Epithelial cell of esophagus (primary cell): ENCODE measurements at regions not wholly inside any gene's neighbourhood (a gene's known extent, or its start where the extent isn't known, plus 50 kb on each side); places are given as distances from the start of the nearest gene placed in this dataset.
"Not testable (repeated sequence)": the region's sequence is repeated elsewhere in the genome, so short reads cannot be mapped to it uniquely, and the experiment has no call there.

Source experiments
- DNase-seq: peaks from one replicate; pipeline ENCODE4 v3.0.0; 2010; ENCODE audit warnings: low read depth
- H3K4me3 ChIP-seq: 2 replicates; pipeline ENCODE4 v1.5.1; 2011; ENCODE audit warnings: mild to moderate bottlenecking, low read length, control low read depth
- CTCF ChIP-seq: IDR thresholded peaks from 2 replicates; pipeline ENCODE4 v1.5.1; 2011; ENCODE audit warnings: low read depth, mild to moderate bottlenecking, low read length, control low read depth, inconsistent platforms; ENCODE audit not compliant: insufficient read depth; ENCODE audit errors: missing control alignments

GRCh38 chr2:117613101-117613500 is 201.4 kb upstream of the DDX18 start:
- TF ChIP-seq CTCF: no peak
- no peak for DNase-seq
- no peak overlapping the region for H3K4me3 ChIP-seq

DNA sequence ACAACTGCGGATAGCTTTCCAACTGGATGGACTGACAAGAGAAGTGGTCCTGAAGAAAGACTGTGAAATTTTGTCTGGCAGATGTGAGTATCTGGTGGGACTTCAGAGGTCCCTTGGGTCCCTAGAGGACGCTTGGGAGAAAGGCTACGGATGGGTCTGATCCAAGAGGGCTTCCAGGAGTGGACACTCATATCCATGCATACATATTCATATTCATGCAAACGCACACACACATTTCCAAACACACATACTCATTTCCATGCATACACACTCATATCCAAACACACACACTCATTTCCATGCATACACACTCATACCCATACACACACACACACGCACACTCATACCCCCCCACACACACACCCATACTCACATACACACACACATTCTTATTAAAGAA is 200.2 kb upstream of the DDX18 start:
- DNase-seq: no peak
- no peak overlapping the region for H3K4me3 ChIP-seq
- TF ChIP-seq CTCF: no peak

DNA sequence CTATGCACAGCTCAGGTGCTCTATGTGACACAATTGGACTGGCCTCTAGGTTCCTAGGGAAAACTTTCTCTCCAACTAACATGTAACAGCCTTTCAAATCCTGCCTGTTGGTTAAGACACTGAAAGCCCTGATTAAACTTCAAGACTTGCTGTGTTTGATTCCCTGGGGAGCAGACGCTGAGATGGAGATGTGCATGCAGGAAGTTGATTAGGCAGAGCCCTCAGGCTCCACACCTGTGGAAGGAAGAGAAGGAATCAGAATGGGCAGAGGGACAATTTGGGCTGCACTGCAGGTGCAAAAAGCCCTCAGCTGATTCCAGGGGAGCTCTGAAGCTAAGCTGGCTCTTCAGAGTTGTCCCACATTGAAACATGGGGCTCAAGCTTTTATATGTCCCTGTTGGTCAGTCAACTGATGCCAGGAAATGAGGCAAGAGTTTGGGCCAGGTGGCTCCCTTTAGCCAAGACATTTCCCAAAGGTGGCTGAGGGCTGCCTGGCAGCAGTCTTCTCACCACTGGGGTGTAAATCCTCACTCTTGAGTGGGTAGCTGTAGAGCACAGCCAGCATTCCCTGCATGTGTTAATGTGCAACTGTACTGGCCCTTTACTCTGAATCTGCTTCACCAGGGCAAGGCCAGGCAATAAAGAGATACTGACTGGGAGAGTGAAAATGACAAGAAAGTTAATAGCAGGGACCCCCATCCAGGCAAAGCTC is 199.5 kb upstream of the DDX18 start:
- no peak for TF ChIP-seq CTCF
- no peak for DNase-seq
- H3K4me3 ChIP-seq: no peak overlapping the region

- TF ChIP-seq CTCF: no peak
- H3K4me3 ChIP-seq: no peak overlapping the region
- DNase-seq: no peak
Measured at GRCh38 chr2:117618607-117619006, 195.9 kb upstream of the DDX18 start.

- no peak for TF ChIP-seq CTCF
- no peak for DNase-seq
- H3K4me3 ChIP-seq: no peak overlapping the region
Measured at GRCh38 chr2:117621326-117621725, 193.2 kb upstream of the DDX18 start.

DNA sequence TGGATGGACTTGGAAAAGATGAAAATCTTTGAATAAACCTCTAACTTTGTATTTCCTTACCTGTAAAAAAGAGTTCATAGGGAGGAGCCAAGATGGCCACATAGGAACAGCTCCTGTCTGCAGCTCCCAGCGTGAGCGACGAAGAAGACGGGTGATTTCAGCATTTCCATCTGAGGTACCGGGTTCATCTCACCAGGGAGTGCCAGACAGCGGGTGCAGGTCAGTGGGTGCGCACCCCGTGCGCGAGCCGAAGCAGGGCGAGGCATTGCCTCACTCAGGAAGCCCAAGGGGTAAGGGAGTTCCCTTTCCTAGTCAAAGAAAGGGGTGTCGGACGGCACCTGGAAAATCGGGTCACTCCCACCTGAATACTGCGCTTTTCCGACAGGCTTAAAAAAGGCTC is 191.3 kb upstream of the DDX18 start:
- not testable (repeated sequence) for H3K4me3 ChIP-seq

DNA sequence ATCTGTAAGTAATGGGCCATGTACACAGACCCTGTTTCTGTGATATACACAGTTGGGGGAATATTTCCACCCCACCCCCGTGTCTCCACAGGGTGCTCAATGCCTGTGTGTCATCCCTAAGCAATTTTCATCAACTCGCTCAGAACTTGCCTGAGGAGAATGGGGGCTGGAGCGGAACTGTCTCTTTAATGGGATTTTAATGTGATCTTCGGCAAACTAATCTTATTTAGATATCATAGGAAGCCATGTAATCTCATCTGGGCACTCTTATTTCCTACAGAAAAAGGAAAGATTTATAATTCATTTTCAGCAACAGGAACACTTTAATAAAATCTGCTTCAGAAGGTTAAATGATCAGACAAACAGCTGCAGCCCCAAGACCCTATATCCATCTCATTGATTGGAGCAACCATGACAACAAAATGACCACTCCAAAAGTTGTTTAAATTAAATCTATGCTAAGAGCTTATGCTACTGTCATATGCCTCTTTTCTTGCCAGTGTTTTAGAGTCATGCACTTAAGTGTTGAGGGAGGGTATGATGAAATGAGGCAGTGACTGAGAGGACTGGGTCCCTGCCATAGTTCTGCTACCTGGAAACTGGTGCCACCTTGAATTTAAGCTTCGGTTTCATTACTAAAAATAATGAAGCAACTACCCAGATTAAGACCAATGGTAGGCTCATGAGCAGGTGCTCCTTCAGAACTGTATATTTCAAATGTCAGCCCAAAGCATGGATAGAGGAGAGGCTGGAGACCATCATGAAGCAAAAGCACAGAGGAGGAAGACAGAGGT is 183.1 kb upstream of the DDX18 start:
- no peak for DNase-seq
- TF ChIP-seq CTCF: no peak
- no peak overlapping the region for H3K4me3 ChIP-seq

More for the DNA sequence above, 191.3 kb upstream of the DDX18 start:
- DNase-seq: not testable (repeated sequence)
